Left colon (tissue), 2 donors: ENCODE measurements at regions not wholly inside any gene's neighbourhood (a gene's known extent, or its start where the extent isn't known, plus 50 kb on each side); places are given as distances from the start of the nearest gene placed in this dataset.
"Not testable (repeated sequence)": the region's sequence is repeated elsewhere in the genome, so short reads cannot be mapped to it uniquely, and the experiment has no call there.

Experiments used
- ATAC-seq: fragments of 200-7000 bp; cut with Tn5 transposase; one replicate; pipeline ENCODE4 v1.9.1; 2020; ENCODE audit warnings: mild to moderate bottlenecking, moderate library complexity
- DNase-seq, 2 donors: peaks; one replicate each; pipeline ENCODE4 v3.0.0-alpha.2; 2020
- intact Hi-C, 2 donors: fragments of 100-400 bp; cut with DNase I in 1 of 2; cut with micrococcal nuclease in 1 of 2; formaldehyde crosslinking; loops; one replicate each; pipeline versions ENCODE4 v1.11.2 to v1.14.0; 2022; cut with DNase I, micrococcal nuclease
- donor health status: DM: no; HTN: no; CAD: no.
- donor health status: DM: yes; HTN: yes; CAD: no.

DNA sequence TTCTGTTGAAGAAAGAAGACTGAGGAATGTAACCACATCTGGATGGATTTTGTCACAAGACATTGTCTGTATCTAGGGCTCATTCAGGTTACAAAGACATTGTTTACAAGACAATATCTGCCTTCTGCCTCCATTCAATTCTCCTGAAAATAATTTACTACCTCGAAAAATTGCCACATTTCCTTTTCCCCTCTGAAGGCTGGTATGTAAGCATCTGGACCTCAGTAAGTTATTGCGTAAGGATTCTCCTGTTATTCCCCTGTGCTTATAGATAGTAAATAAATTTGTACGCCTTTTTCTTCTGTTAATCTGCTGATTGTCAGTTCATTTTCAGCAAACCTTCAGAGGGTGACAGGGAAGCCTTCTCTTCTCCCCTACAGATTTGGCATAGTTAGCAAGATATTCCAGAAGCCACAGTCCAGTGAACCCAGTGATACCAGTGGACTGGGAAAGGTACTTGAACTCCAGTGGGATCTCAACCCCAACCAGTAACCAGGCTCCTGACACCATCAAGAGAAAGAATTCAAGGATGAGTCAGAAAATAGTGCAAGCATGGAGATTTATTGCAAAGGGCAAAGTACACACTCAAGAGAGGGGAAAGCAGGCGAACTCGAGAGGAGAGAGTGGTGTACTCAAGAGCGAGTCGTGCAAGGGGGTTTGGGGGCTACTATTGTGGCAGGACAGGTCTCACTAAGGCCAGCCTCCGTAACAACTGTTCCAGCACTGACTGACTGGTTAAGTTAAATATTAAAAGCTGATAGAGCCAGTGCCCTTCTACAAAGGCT is 706.9 kb upstream of the GHITM start:
- no peak for DNase-seq
- no peak for ATAC-seq
- intact Hi-C loops, result no loop called here

DNA sequence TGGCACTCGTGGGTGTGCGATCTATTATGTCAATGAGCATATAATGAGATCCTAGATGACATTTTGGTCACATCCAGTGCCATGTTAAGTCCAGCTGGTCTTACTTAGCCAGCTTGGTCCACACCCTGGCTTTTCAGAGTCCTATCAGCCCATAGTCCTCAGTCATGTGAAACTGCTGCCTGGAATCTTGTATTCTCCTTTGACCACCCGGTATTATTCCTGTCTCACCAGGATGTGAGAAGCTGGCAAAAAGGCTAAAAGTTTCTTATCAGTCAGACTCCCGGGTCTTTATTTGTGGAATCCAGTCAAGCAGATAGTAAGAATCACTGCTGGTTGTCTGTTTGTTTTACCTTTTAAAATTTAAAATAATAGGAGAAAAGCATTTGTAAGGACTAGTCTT is 705.6 kb upstream of the GHITM start:
- intact Hi-C loops, result no loop called here
- DNase-seq (no peak), ATAC-seq (no peak)

DNA sequence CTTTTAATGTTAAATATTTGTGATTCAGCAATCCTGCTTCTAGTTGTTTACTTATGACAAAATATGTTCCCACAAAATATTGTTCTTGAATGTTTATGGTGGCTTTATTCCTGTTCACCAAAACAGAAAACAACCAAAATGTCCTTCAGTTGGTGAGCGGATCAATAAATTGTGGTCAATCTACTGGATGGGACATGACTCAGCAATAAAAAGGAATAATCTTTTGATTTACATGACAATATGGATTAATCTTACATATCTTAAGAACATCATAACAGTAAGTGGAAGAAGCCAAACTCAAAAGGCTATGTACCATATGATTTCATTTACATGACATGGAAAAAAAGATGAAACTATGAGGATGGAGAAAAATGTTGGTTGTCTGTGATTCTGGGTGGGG is 691.3 kb upstream of the GHITM start:
- no peak for ATAC-seq
- intact Hi-C loops, result no loop called here

DNA sequence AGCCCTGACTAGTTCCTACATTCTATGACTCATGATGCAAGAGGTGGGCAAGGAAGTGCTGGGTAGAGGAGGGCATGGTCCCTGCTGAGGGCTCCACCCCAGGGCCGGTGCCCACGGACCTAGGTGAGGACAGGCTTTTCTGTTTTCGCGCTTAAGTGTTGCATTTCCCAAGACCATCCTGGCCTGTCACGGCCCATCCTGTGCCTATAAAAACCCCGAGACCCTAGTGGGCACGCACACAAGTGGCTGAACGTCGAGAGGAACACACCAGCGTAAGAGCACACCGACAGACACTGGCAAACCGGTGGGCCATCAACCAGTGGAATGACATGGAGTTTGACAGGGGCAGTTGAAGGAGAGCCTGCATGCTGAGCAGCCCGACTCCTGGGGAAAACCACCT is 680.7 kb upstream of the GHITM start:
- no peak for ATAC-seq
- intact Hi-C loops, result no loop called here
- DNase-seq, result no peak

More for the DNA sequence above, 691.3 kb upstream of the GHITM start:
- no peak for DNase-seq

DNA sequence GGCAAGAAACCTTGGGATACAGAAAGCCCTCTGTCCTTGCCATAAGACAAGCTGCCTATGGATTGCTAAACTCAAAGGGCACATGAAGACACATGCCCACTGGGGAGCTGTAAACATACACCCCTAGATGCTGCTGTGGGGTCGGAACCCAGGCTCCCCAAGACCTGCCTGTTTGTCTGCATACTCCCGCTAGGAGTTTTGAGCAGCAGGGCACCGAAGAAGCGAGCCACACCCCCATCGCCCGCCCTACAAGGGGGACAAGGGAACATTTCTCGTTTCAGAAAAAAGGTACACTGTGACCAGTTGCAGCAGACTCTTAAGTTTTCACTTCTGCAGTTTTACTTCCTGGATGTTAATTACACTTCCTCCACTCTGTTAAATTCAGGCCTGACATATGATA is 680.2 kb upstream of the GHITM start:
- intact Hi-C loops, result no loop called here
- ATAC-seq, result no peak
- no peak for DNase-seq

DNA sequence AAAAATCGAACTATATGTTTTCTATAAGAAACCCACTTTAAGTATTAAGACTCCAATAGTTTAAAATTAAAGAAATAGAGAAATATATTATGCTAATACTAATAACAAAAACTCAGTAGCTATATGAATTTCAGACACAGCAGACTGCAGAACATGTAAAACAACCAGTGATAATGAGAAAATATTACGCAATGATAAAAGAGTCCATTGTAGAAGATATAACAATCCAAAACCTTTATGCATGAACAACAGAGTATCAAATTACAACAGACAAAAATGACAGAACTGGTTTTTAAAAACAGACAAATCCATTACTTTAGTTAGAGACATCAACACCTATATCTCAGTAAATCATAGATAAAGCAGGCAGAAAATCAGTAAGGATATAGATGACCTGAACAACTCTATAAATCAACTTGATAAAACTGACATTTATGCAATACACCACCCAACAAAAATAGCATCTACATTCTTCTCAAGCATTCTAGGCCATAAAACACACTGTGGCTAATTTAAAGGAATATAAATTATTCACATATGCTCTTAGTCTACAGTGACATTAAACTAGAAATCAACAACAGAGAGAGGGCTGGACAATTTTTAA is 669.5 kb upstream of the GHITM start:
- intact Hi-C loops, result no loop called here

DNA sequence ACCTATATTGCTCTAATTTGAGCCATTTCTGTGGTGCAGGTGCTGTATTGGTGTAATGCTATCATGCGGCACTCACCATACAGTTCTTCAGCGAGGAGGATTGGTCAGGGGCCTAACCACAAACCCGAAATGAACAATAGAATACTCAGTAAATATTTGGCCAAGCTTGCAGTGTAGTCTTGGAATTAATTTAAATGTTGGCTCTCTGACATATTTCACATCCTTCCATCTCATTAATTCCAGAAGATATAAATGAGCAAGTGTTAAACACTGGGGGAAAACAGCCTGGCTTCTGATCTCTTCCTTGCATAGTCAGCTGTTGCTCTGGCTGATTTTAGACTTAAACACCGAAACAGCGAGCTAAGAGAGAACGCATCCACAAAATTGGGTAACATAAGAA is 663.1 kb upstream of the GHITM start:
- intact Hi-C loops, result no loop called here
- ATAC-seq, result no peak
- no peak for DNase-seq

More for the DNA sequence above, 669.5 kb upstream of the GHITM start:
- no peak for ATAC-seq
- no peak for DNase-seq

DNA sequence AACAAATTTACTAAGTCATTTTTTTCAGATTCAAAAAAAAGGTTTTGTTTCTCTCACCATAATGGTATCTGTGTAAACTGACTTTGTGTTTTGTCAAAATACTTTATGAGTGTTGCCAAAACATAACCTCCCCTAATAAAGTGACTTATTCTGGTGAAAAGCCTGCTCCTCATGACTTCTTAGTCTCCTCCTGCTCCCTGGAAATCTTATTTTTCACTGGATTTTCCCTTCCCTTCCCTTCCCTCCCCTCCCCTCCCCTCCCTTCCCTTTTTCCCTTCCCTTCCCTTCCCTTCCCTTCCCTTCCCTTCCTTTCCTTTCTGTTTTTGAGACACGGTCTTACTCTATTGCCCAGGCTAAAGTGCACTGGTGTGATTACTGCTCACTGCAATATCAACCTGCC is 650.1 kb upstream of the GHITM start:
- ATAC-seq, result no peak
- DNase-seq, result no peak
- intact Hi-C loops, result no loop called here

DNA sequence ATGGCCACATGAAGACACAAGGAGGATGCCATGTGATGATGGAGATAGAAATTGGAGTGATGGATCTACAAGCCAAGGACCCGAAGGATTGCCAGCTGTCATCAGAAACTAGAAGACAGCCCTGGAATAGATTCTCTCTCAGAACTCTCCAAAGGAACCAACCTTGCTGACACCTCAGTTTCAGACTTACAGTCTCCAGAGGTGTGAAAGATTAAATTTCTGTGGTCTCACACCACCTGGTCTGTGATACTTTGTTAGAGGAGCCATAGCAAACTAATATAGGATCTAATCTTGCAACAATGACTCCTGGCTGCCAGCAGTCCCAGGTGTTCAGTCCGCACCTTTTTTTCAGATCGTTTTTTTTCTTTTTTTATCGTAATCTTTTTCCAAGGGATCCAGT is 647.3 kb upstream of the GHITM start:
- no peak for DNase-seq
- intact Hi-C loops, result no loop called here
- ATAC-seq, result no peak

DNA sequence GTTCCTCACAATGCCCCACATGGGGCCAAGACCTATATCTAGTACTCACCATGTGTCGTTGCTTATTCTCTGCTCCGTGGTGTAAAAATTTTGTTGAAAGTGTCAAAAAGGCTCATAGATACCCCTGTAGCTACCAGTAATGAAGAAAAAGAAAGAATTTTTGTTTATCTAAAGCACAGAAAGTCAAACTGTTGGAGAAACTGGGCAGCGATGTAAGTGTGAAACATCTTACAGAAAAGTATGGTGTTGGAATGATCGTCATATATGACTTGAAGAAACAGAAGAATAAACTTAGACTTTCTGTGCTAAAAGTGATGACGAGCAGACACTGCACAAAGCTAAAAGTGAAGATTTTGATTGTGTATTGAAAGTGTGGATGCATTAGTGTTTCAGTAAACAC is 626.6 kb upstream of the GHITM start:
- no peak for ATAC-seq

DNA sequence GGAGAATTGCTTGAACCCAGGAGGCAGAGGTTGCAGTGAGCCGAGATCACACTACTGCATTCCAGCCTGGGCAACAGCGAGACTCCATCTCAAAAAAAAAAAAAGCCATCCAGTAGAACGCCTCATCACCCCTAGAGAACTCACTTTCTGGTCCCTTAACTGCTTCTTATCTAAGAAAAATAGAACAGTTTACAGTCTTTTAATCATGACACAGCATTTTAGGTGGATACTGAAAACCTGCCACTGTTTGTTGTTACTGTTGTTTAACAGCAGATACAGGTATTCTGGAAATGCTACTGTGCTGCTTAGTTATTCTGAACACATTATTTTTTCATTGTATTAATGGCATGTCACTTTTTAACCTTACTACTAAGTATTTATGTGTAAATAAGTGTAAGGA is 624.3 kb upstream of the GHITM start:
- intact Hi-C loops, result no loop called here
- no peak for ATAC-seq
- DNase-seq, result no peak

More for the DNA sequence above, 626.6 kb upstream of the GHITM start:
- DNase-seq, result no peak
- intact Hi-C loops, result no loop called here

DNA sequence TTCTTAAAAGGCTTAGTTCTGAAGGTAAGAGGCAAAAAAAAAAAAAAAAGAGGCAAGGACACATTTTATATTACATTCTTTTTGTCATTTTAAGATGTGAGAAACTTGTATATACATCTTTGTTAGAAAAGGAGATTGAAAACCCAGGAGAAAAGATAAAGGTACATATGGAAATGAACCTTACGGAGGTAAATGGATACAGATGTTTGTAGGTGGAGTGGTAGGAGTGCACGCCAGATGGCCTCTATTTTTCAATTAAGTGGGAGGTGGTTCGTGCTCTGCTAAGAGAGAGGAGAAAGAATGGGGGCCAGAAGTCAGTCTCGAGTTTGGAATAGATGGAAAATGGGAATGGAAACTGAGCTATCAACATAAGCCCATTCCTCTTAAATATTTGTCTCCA is 622.5 kb upstream of the GHITM start:
- DNase-seq (no peak), ATAC-seq (no peak)
- intact Hi-C loops, result no loop called here

DNA sequence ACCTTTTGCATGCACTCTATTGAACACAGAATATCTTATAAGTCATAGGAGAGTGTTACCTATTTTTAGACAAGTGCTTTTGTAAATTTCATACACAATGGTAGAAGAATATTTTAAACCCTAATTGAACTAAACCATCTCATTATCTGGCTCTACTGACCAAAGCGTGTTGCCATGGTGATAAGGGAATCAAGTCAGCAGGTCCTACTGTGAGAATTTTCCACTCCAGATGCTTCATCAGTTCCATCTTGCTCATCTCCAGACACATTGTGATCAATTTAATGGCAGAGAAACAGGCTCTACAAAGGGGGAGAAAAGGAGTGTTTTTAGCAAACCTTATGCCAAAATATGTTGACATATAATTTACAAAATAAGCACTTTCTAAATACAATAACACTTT is 621.9 kb upstream of the GHITM start:
- DNase-seq (no peak), ATAC-seq (no peak)
- intact Hi-C loops, result no loop called here

DNA sequence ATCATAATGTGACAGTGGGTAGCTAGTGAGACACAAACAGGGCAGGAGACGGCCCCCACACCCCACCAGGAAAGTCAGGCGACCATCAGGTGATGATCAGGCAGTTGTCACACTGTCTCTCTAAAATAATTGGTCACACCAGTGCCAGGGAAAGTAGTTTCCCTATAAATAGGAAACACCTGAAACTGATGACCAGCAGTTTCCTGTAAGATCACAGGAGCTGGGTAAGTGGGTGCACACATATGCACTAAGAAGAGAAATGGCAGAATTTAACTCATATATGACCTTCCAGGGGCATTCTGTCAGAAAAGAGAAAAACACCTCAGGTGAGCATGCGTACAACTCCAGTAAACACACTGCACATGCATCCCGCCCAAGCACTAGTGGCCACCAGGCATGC is 620.5 kb upstream of the GHITM start:
- intact Hi-C loops, result no loop called here
- ATAC-seq, result no peak
- DNase-seq, result no peak

DNA sequence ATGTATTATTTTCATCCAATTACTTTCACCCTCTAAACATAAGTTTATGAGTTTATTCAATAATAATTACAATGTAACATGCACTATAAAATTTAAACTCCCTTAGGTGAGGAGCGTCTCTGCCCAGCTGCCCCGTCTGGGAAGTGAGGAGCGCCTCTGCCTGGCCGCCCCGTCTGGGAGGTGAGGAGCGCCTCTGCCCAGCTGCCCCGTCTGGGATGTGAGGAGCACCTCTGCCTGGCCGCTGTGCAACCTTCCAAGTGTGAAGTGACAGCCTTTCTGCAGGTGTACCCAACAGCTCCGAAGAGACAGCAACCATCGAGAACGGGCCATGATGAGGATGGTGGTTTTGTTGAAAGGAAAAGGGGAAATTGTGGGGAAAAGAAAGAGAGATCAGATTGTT is 618.9 kb upstream of the GHITM start:
- ATAC-seq, intact Hi-C loops, DNase-seq: not testable (repeated sequence)

DNA sequence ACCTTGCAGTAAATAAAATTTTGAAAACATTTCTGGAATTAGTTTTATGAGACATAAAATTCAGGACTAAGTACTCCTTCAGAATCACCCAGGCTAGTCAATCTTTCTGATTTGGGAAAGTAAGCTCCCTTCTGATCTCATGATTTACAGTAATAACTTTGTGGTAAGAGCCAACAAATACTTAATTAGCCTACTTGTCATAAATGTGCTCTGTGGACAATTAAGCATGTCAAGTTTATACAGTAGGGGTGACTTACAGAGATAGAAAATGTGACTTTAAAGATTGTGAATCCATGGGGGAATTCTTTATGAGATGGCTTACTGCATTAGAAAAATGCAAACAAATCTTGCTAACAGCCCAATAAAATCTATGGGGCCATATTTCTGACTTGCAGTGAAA is 616.9 kb upstream of the GHITM start:
- ATAC-seq, result no peak
- DNase-seq, result no peak
- intact Hi-C loops, result no loop called here

DNA sequence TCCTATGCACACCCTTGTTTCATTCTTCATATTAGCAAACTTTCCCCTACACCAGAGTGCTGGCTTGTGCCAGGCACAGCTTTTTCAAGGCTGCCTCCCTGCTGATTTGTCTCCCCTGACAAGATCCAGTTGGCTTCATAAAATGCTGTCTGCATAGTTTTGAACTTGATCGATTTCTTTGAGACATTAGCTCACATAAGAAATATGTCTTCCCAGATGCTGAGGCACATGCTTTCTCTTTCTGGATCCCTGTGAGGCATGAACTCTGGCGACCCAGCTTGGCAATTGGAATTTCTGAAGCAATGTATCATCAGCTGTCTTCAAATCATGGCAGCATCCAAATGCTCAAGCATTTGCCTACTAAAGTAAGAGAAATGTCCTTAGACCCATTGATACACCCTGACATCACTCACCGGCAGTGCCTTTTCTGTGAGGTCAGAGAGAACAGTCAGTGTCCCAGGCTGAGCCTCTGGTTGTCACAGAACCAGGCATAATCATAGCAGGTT is 616.4 kb upstream of the GHITM start:
- ATAC-seq (no peak), DNase-seq (no peak)
- intact Hi-C loops, result no loop called here

DNA sequence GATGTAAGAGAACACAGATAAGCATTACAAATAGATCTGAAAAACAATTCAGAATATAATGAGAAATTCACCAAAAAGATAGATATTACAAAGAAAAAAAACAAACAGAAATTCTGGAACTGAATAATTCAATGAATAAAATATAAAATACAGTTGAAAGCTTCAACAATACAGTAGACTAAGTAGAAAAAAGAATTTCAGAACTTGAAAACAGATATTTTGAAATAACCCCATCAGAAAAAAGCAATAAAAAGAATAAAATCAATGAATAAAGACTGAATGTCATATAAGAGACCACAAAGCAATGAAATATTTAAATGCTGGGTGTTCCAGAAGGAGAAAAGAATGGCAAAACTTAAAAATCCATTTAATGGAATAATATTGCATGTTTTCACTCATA is 611.4 kb upstream of the GHITM start:
- intact Hi-C loops, result no loop called here
- DNase-seq (no peak), ATAC-seq (no peak)

DNA sequence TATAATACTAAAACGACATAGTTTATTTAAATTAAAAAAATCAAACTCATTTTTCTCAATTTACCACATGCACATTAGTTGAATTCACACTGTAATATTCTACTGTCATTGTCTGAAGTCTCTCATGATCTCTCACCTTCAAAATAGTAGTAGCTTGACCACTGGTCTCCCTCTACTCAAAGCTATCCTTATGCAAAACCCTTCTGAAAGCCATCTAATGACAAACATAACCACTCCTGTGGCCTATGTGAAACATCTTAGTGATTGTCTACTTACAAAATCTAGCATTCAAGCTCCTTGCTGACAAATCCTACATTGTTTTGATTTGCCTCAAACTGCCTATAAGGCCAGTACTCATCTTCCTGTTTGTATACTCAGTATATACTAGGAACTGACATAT is 606.0 kb upstream of the GHITM start:
- intact Hi-C loops, result no loop called here
- no peak for DNase-seq
- no peak for ATAC-seq

DNA sequence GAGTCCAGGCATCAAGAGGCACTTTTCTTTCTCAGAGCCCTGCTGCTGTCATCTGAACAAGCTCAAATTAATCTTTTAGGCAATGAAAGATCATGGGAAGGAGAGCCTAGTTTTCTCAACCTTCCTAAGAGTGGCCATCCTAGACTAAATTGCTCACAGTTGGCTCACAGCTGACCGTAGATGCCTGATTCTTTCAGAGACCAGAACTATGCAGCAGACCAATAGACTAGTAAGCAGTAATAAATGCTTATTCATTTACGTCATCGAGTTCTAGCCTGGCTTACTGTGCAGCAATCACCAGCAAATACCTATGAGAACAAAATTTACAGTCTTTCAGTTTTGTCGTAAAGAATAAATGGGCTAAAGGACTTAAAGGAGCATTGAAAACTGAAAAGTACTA is 602.9 kb upstream of the GHITM start:
- no peak for ATAC-seq
- intact Hi-C loops, result no loop called here
- no peak for DNase-seq

DNA sequence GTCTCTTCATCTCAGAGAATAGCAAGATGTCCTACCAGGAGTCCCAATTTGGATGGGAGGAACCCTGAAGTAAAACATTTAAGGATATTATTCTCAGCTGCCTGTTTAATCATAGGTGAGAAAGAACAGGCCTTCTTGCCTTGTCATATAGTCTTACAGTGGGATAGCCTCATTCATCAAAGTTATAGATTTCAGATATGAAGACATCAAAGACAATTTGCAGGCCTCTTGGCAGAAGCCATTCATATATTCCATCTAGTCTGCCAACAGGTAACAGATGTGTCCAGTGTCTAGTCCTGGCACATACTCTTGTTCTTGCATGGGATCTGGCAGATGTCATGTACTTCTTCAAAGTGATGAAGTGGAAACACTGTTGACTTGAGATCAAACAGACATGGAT is 601.3 kb upstream of the GHITM start:
- intact Hi-C loops, result no loop called here
- ATAC-seq (no peak), DNase-seq (no peak)
